H1 (cell line): ENCODE measurements at regions not wholly inside any gene's neighbourhood (a gene's known extent, or its start where the extent isn't known, plus 50 kb on each side); places are given as distances from the start of the nearest gene placed in this dataset.

Experiments used
- CTCF ChIA-PET: fragments of 300-600 bp; sonication (Branson Sonifier 250); formaldehyde crosslinking; loops from one replicate; lab custom pipeline; 2021; ENCODE audit not compliant: partially characterized antibody; lab: Charles Lee
- POLR2A ChIA-PET: fragments of 300-600 bp; sonication (Branson Sonifier 250); formaldehyde crosslinking; loops from one replicate; lab custom pipeline; 2021; ENCODE audit warnings: inconsistent platforms; ENCODE audit not compliant: partially characterized antibody; lab: Charles Lee
- DNase-seq, 2 experiments: peaks; one replicate each; pipeline versions ENCODE4 v3.0.0 to v3.0.0-alpha.2; 2010 to 2022; ENCODE audit warnings: low spot score in 2 of 2, low read depth in 1 of 2, mixed read lengths in 1 of 2
- FAIRE-seq: peaks from 2 replicates; lab custom pipeline; 2011; peaks lifted over from hg19 to GRCh38; lab: Jason Lieb, UNC
- H2AFZ ChIP-seq: 2 replicates; pipeline ENCODE4 v1.8.1; 2012; ENCODE audit warnings: low read length, inconsistent platforms
- H2AK5ac ChIP-seq: 2 replicates; pipeline ENCODE4 v1.6.1; 2013; ENCODE audit warnings: low read depth, low read length
- H2BK120ac ChIP-seq: replicated peaks from 2 replicates; pipeline ENCODE3; 2013; ENCODE audit warnings: low read depth, low read length, inconsistent platforms
- H2BK12ac ChIP-seq: 2 replicates; pipeline ENCODE4 v1.6.1; 2013; ENCODE audit warnings: low read depth, low read length
- H2BK15ac ChIP-seq: 2 replicates; pipeline ENCODE4 v1.6.1; 2013; ENCODE audit warnings: low read length
- H2BK20ac ChIP-seq: 2 replicates; pipeline ENCODE4 v1.6.1; 2013; ENCODE audit warnings: low read length
- H2BK5ac ChIP-seq: 2 replicates; pipeline ENCODE4 v1.6.1; 2013; ENCODE audit warnings: low read depth, low read length
- H3K14ac ChIP-seq: 2 replicates; pipeline ENCODE4 v1.6.1; 2013; ENCODE audit warnings: inconsistent platforms; ENCODE audit not compliant: insufficient read length
- H3K18ac ChIP-seq: 2 replicates; pipeline ENCODE4 v1.6.1; 2013; ENCODE audit warnings: low read length; ENCODE audit errors: extremely low read depth
- H3K23ac ChIP-seq: 2 replicates; pipeline ENCODE4 v1.6.1; 2013; ENCODE audit warnings: inconsistent platforms; ENCODE audit not compliant: insufficient read length
- H3K23me2 ChIP-seq: 2 replicates; pipeline ENCODE4 v1.6.1; 2013; ENCODE audit warnings: low read depth, low read length
- H3K27ac ChIP-seq: 2 replicates; pipeline ENCODE4 v1.6.1; 2011; ENCODE audit warnings: low read depth, low read length, inconsistent platforms
- H3K27me3 ChIP-seq, 4 experiments: replicated peaks in 1 of 4; 1 replicate in 1 of 4; 2 replicates in 3 of 4; pipeline versions ENCODE4 v1.6.1 to v1.8.1; 2011 to 2013; ENCODE audit warnings: low read length in 3 of 4, mild to moderate bottlenecking in 3 of 4, inconsistent platforms in 2 of 4, mixed read lengths in 2 of 4, moderate library complexity in 1 of 4; ENCODE audit not compliant: control insufficient read depth in 3 of 4, insufficient read depth in 3 of 4; ENCODE audit errors: extremely low read depth in 1 of 4
- H3K36me3 ChIP-seq, 4 experiments: 2 replicates each; pipeline versions ENCODE4 v1.6.1 to v1.8.1; 2011 to 2013; ENCODE audit warnings: mild to moderate bottlenecking in 4 of 4, low read length in 3 of 4, moderate library complexity in 2 of 4, control low read depth in 1 of 4, inconsistent platforms in 1 of 4; ENCODE audit not compliant: insufficient read depth in 4 of 4, control insufficient read depth in 2 of 4
- H3K4ac ChIP-seq: replicated peaks from 2 replicates; pipeline ENCODE3; 2013; ENCODE audit warnings: low read length, low read depth, mixed read lengths, inconsistent platforms; ENCODE audit not compliant: insufficient read length
- H3K4me1 ChIP-seq, 4 experiments: replicated peaks in 1 of 4; 1 replicate in 1 of 4; 2 replicates in 3 of 4; pipeline versions ENCODE4 v1.6.1 to v1.8.1; 2011 to 2013; ENCODE audit warnings: low read length in 3 of 4, inconsistent platforms in 2 of 4, mixed read lengths in 1 of 4; ENCODE audit not compliant: insufficient read depth in 4 of 4, control insufficient read depth in 3 of 4
- H3K4me2 ChIP-seq, 2 experiments: 2 replicates each; pipeline versions ENCODE4 v1.6.1 to v1.8.1; 2011 to 2013; ENCODE audit warnings: low read depth in 2 of 2, low read length in 2 of 2, control low read depth in 1 of 2, inconsistent platforms in 1 of 2, mild to moderate bottlenecking in 1 of 2; ENCODE audit not compliant: insufficient read depth in 1 of 2
- H3K4me3 ChIP-seq, 4 experiments: fragments of 200-600, 300-600 bp in 1 of 4; sonication (generic), shearing (Covaris generic), sonication (Bioruptor Twin) in 1 of 4; 2 replicates each; pipeline versions ENCODE4 v1.5.1 to v1.8.1; 2011 to 2016; ENCODE audit warnings: low read length in 4 of 4, low read depth in 3 of 4, control low read depth in 2 of 4, inconsistent platforms in 2 of 4, mild to moderate bottlenecking in 2 of 4, mixed read lengths in 1 of 4, moderate library complexity in 1 of 4; ENCODE audit not compliant: insufficient read depth in 2 of 4; ENCODE audit errors: extremely low read depth in 1 of 4
- H3K56ac ChIP-seq: replicated peaks from 2 replicates; pipeline ENCODE3; 2013; ENCODE audit warnings: low read depth, mild to moderate bottlenecking, mixed read lengths, low read length, inconsistent platforms; ENCODE audit not compliant: insufficient read length
- H3K79me1 ChIP-seq: 2 replicates; pipeline ENCODE4 v1.6.1; 2013; ENCODE audit warnings: low read depth, low read length, control low read depth
- H3K79me2 ChIP-seq, 2 experiments: 2 replicates each; pipeline versions ENCODE4 v1.6.1 to v1.8.1; 2012 to 2013; ENCODE audit warnings: low read length in 2 of 2, mild to moderate bottlenecking in 2 of 2, inconsistent platforms in 1 of 2; ENCODE audit not compliant: insufficient read depth in 2 of 2, control insufficient read depth in 1 of 2
- H3K9ac ChIP-seq, 4 experiments: replicated peaks in 1 of 4; 1 replicate in 1 of 4; 2 replicates in 3 of 4; pipeline versions ENCODE4 v1.6.1 to v1.8.1; 2011 to 2013; ENCODE audit warnings: low read depth in 3 of 4, low read length in 3 of 4, control low read depth in 2 of 4, mild to moderate bottlenecking in 2 of 4, moderate library complexity in 2 of 4, inconsistent platforms in 1 of 4; ENCODE audit errors: extremely low read depth in 1 of 4
- H3K9me3 ChIP-seq, 2 experiments: 2 replicates each; pipeline versions ENCODE4 v1.6.1 to v1.8.1; 2012 to 2013; ENCODE audit warnings: mild to moderate bottlenecking in 2 of 2, moderate library complexity in 2 of 2, control low read depth in 1 of 2, inconsistent platforms in 1 of 2, low read depth in 1 of 2, low read length in 1 of 2, mixed read lengths in 1 of 2; ENCODE audit not compliant: insufficient read depth in 2 of 2
- H4K20me1 ChIP-seq, 2 experiments: replicated peaks in 1 of 2; 2 replicates each; pipeline versions ENCODE3 to v1.8.1; 2011 to 2013; ENCODE audit warnings: inconsistent platforms in 2 of 2, low read length in 2 of 2, mild to moderate bottlenecking in 1 of 2; ENCODE audit not compliant: insufficient read depth in 2 of 2, control insufficient read depth in 1 of 2
- H4K5ac ChIP-seq: 2 replicates; pipeline ENCODE4 v1.6.1; 2013; ENCODE audit warnings: low read length, low read depth, mixed read lengths, inconsistent platforms; ENCODE audit not compliant: insufficient read length
- H4K8ac ChIP-seq: 2 replicates; pipeline ENCODE4 v1.8.0; 2013; ENCODE audit warnings: mild to moderate bottlenecking, moderate library complexity, low read length, inconsistent platforms; ENCODE audit not compliant: insufficient read depth; ENCODE audit errors: extremely low read depth
- H4K91ac ChIP-seq: replicated peaks from 2 replicates; pipeline ENCODE3; 2013; ENCODE audit warnings: low read length, mixed read lengths, inconsistent platforms; ENCODE audit not compliant: insufficient read length
- BACH1 ChIP-seq: IDR thresholded peaks from 2 replicates; pipeline ENCODE4 v1.6.1; 2012; ENCODE audit warnings: low read length, improper control_type of control experiment
- CTBP2 ChIP-seq: IDR thresholded peaks from 2 replicates; pipeline ENCODE4 v1.7.0; 2011; ENCODE audit warnings: borderline replicate concordance, mild to moderate bottlenecking, moderate library complexity, mixed read lengths, low read length; ENCODE audit not compliant: insufficient read depth, insufficient read length
- HDAC2 ChIP-seq, 2 experiments: fragments of 300-600 bp in 1 of 2; sonication (generic) in 1 of 2; IDR thresholded peaks; 2 replicates each; pipeline ENCODE4 v1.6.1; 2011 to 2012; ENCODE audit warnings: low read depth in 2 of 2, low read length in 2 of 2, mild to moderate bottlenecking in 2 of 2, moderate library complexity in 2 of 2, borderline replicate concordance in 1 of 2, inconsistent platforms in 1 of 2
- RBBP5 ChIP-seq: IDR thresholded peaks from 2 replicates; pipeline ENCODE4 v1.7.1; 2012; ENCODE audit warnings: low read depth, mild to moderate bottlenecking, inconsistent platforms, low read length, moderate library complexity, borderline replicate concordance
- RXRA ChIP-seq: IDR thresholded peaks from 2 replicates; pipeline ENCODE4 v1.6.1; 2011; ENCODE audit warnings: low read depth, mild to moderate bottlenecking, low read length, moderate library complexity; ENCODE audit not compliant: insufficient read depth
- SUZ12 ChIP-seq: fragments of 200-600 bp; sonication (generic); IDR thresholded peaks from 2 replicates; pipeline ENCODE4 v1.6.1; 2012; ENCODE audit warnings: mild to moderate bottlenecking, inconsistent platforms, low read length, moderate library complexity, mixed read lengths
- WGBS, 2 experiments: shearing (Covaris generic) in 1 of 2; methylation state at CpG; one replicate each; pipeline versions ENCODE4 v1.1.6 to v1.1.7; 2013 to 2015; ENCODE audit warnings: low lambda C conversion rate in 2 of 2, mixed read lengths in 2 of 2, inconsistent platforms in 1 of 2, low coverage in 1 of 2, missing lambda C conversion rate in 1 of 2; ENCODE audit not compliant: insufficient replicate concordance in 2 of 2, insufficient coverage in 1 of 2, insufficient read length in 1 of 2; ENCODE audit errors: extremely low coverage in 1 of 2, missing lambda C conversion rate in 1 of 2; 5-methylcytosine and 5-hydroxymethylcytosine counted together
- TF ChIP-seq, protein P1 (sequence below): IDR thresholded peaks from 2 replicates; pipeline ENCODE4 v1.6.1; 2012; ENCODE audit warnings: low read length, inconsistent platforms

DNA sequence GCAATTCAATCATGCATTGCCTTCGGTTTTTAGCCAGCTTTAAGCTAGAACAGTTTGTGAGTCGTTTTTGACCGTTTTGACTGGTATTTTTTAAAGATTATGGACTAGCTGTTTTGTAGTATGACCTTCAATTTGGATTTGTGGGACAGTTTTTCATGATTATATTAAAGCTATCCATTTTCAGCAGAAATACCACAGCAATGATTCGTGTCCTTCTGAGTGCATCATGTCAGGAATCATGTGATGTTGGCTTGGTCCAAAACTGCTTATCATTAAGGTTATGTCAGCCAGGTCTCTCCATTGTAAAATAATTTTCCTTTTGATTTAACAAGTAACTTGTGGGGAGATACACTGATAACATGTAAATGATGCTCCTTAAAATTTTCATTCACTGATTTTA, 229.0 kb downstream of the POSTN start:
- Histone ChIP-seq H4K5ac (no peak overlapping the region), H4K8ac (no peak overlapping the region), H2BK12ac (no peak overlapping the region), H3K4ac (no peak overlapping the region), H3K56ac (no peak overlapping the region), H3K4me2 (no peak overlapping the region), H2BK20ac (no peak overlapping the region), H3K4me3 (no peak overlapping the region), H3K23ac (no peak overlapping the region), H3K23me2 (no peaks in the 10 kb centered on the region), H3K14ac (no peak overlapping the region), H2AFZ (no peak overlapping the region), H3K79me1 (no peaks in the 10 kb centered on the region), H3K18ac (no peak overlapping the region), H3K27ac (no peak overlapping the region), H4K91ac (no peak overlapping the region), H3K9ac (no peak overlapping the region), H2BK5ac (no peak overlapping the region), H2BK120ac (no peak overlapping the region), H3K4me1 (no peaks in the 10 kb centered on the region), H2BK15ac (no peak overlapping the region), H4K20me1 (no peaks in the 10 kb centered on the region), H3K9me3 (no peaks in the 10 kb centered on the region), H2AK5ac (no peak overlapping the region), H3K79me2 (no peaks in the 10 kb centered on the region), H3K36me3 (no peaks in the 10 kb centered on the region), H3K27me3 (no peaks in the 10 kb centered on the region)
- CTCF ChIA-PET, result no interaction called here
- FAIRE-seq (no peak), DNase-seq (no peak)
- POLR2A ChIA-PET, result no interaction called here
- WGBS, 2 experiments, result 69% methylated on average over 4 of the region's 4 CpGs; no CpG with 5 or more reads in 1 of the 2 experiments
- TF ChIP-seq RXRA (no peak), RBBP5 (no peak), SUZ12 (no peak), BACH1 (no peak), HDAC2 (IDR thresholded peaks at IDR 0.05; ENCODE audit: borderline replicate concordance in 1 of 2, low read depth in 2 of 2, low read length in 2 of 2) (no peak), CTBP2 (no peak)
- TF ChIP-seq, protein P1, sequence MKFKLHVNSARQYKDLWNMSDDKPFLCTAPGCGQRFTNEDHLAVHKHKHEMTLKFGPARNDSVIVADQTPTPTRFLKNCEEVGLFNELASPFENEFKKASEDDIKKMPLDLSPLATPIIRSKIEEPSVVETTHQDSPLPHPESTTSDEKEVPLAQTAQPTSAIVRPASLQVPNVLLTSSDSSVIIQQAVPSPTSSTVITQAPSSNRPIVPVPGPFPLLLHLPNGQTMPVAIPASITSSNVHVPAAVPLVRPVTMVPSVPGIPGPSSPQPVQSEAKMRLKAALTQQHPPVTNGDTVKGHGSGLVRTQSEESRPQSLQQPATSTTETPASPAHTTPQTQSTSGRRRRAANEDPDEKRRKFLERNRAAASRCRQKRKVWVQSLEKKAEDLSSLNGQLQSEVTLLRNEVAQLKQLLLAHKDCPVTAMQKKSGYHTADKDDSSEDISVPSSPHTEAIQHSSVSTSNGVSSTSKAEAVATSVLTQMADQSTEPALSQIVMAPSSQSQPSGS, result no peak
